NCI-H2227 treated with DMSO at 0.1 percent for 48 hours (cell line): ENCODE measurements at regions not wholly inside any gene's neighbourhood (a gene's known extent, or its start where the extent isn't known, plus 50 kb on each side); places are given as distances from the start of the nearest gene placed in this dataset.
"Not testable (repeated sequence)": the region's sequence is repeated elsewhere in the genome, so short reads cannot be mapped to it uniquely, and the experiment has no call there.

Experiments used
- DNase-seq: peaks from one replicate; lab custom pipeline; 2025; lab: John Stamatoyannopoulos, UW

DNA sequence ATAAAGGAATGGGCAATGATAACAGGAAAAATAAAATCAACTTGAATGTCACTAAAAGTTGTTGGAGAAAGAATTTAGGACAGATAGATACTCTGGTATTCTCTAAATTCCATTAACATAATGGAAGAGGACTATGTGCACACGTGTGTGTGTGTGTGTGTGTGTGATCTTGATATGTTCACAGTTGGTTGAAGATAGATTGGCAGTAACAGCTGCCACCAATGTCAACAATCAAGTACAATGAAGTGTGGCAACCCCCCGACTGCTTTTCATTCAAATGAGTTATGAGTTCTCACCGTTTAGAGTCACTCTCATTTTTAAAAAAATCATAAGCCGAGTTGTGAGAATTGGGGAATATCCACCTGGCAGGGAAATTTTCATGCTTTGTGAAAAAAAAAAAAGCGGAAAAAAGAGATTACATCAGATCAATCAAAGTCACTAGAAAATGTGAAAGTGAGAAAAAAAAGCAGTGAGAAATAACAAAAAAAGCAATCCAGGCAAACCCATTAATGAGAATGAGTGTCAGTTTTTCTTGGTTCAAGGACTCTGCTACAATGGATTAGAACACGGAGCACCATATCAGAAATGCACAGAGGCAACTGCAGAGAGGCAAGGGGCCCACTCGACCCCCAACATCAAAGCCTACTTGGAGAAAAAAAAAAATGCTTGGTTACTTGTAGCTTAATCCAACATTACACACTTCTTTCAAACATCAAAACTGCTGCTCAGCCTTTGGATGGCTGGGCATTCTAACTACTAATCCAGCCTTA lies 414.9 kb upstream of the PITX2 start:
- no peak for DNase-seq

DNA sequence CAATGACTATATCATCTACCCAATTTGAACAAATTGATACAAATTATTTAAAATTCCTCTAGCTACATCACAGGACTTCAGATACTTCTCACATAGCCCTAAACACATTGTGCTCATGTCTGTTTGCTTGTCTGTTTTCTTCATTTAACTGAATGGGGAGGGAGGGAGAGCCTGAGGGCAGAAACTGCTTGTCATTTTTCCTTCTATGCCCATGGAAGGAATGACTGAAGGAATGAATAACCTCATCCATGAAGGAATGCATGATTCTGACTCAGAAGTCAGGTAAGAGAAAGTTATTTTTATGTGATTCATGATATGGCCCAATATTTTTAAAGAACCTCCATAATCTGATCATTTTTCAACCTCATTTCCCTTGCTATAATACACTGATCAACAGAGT lies 418.0 kb upstream of the PITX2 start:
- DNase-seq = no peak

DNA sequence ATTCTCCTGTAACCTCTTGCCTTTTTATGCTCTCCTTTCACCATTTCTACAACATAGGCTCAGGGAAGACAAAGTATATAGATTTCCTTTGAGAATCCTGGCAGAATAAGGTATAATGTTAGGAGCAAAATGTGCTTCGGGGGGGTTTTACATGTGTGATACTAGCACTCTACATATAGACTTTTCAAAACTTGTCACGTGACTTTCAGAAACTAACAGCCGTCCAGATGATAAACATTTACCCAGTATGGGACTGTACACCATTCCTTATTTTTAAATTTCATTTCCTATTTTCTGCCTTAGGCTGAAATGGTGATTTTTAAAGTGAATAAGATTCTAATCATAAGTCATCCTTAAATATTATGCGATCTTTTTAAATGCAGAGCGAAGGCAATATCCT lies 420.4 kb upstream of the PITX2 start:
- DNase-seq = no peak

DNA sequence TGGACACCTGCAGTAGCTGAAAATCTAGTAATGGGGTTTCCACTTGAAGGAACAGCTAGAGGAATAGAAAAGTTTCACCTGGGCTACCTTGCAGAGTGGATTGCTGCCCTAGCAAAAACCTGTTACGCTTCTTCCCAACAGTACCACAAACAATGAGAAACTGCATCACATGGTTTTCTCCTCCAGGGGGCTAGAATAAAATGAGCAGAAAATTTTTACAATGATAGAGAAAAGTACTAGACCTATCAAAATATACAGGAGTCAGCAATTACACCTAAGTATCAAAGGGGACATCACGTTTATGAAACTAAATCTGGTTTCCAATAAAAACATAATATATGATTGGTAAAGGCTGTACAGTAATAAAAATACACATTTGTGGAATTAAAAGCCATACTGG lies 423.1 kb upstream of the PITX2 start:
- DNase-seq = no peak

DNA sequence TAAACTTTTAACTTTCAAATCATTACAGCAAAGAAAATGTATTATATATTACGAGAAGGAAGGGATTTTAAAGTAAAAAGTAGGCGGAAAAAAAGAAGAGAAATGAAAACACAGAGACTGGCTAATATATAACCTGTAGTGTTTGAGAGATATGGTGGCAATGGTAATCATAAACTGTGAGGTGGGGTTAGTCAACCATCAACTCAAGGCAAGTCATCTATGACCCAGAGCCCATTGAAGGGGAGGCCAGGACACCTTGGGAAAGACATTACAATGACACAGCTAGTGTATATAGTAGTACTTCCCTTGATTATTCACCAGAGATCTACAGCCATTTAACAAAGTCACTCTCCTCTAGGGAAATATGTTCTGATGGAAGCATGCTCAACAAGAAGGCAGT lies 423.9 kb upstream of the PITX2 start:
- DNase-seq = no peak

DNA sequence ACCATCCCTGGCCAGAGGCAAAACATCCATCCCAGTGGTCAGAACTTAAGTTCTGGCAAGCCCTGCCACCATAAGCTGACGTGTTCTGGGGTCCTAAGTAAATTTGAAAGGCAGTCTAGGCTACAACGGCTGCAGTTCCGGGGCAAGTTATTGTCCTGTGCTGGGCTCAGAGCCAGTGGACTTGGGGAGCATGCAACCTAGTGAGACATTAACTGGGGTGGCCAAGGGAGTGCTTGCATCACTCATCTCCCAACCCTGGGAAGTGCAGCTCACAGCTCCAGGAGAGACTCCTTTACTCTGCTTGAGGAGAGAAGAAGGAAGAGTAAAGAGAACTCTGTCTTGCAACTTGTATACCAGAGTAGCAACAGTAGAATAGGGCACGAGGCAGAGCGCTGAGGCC lies 425.4 kb upstream of the PITX2 start:
- DNase-seq = no peak

DNA sequence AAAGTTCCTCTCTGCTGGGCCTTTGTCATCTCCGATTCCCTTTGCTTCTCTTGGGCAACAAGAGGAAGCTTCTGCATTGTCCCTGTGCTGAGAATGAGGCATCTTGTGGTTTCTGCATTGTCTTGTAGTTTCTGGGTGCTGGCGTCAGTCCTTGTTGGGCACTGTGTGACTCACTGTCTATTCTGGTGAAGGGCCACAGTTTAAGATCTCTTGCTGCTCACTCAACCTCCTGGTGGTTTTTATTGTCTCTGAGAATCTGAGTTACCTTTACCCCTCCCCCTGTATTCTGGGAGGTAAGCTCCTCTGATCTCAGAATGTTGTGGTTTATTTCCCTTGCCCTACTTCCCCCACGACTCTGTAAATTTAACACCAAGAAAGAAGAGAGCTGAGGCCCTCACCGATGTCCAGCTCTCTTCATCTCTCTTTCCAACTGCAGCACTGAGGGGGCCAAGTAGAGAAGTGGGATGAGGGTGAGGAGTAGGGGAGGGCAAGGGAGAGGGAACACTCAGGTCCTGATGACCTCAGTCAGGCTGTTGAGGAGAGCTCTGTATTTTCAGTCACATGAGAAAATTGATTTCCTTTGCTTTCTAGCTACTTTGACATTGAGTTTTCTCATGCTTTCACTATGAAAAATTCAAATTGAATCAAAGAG lies 441.6 kb upstream of the PITX2 start:
- DNase-seq = no peak

DNA sequence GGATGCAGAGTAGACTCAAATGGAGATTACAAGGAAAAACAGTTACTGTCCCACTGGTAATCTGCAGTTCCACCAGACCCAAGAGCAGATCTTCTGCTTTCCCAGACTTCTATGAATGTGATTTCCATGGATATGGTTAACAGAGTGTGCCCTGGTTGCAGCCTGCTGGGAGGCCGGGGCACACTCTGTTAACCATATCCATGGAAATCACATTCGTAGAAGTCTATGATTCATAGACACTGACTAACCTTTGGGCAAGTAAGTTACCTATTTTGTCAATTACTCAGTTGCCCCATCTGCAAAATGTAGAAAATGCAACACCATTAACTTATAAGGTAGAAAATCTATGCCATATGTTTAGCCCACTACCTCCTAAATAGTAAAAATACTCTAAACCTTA lies 443.1 kb upstream of the PITX2 start:
- no peak for DNase-seq

DNA sequence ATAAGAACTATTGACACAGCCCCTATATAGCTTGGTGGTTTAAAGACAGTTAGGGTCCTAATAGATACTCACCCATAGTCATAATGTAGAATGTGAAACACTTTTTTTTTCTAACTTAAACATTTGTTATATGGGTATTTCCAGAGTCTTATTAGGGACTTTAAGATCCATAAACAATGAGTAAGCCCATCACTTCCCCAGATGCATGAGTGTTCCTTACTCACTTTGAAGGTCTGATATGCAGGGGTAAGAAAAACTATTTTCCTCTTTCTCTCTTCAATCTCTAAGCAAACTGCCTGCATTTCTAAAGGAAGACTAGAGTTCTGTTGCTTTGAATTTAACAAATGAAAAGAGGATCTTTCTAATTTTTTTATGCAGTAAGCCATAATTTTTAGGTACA lies 443.6 kb upstream of the PITX2 start:
- DNase-seq = no peak

DNA sequence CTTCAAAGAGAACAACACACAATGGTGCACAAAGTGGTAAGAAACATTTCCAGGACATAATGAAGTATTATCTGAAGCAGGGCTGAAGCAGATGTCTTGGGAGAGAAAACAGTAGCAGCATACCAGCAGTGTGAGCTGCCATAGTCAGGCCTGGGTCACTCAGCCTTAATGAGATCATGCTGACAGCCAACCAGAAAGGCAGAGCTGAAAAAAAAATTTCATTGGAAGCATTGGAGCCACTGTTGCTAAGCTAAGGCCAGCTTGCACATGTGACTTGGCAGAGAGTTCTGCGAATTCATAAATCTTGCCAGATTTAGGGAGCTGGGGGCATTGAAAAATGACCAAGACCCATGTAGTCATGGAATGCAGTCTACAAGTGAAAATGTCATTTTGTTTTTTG lies 444.0 kb upstream of the PITX2 start:
- DNase-seq = no peak

DNA sequence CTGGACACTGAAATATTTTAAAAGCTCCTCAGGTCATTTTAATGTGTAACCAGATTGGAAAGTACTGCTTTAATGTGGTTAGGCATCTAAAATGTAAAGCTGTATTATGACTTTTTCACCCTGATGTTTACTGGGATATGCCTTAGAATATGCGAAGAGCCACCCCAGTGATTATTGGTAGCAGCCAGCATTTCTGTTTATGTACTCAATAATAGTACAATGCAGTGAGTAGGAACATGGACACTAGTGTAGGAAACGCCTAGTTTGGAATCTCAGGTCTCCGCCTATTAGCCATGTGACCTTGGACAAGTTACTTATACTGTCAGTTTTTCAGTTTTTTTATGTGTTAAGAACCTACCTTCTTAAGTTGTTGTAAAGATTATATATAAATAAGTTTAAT lies 446.0 kb upstream of the PITX2 start:
- no peak for DNase-seq

DNA sequence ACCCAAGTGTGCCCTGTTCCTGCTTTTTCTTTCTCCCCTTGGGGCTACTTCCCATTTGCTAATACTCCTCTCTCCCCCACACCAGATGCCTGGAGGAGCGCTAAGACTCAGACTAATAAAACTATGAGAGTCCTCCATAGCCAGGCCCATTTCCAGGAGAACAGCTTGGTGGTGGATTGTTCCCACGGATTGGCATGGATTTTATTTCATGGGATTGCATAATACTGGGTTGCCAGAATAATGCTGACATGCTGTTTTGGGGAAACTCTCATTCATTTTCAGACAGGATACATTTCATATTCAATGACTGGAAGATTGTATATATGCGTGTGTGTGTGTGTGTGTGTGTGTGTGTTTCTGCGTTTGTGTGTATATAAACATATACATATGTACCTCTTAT lies 447.5 kb upstream of the PITX2 start:
- DNase-seq = no peak

DNA sequence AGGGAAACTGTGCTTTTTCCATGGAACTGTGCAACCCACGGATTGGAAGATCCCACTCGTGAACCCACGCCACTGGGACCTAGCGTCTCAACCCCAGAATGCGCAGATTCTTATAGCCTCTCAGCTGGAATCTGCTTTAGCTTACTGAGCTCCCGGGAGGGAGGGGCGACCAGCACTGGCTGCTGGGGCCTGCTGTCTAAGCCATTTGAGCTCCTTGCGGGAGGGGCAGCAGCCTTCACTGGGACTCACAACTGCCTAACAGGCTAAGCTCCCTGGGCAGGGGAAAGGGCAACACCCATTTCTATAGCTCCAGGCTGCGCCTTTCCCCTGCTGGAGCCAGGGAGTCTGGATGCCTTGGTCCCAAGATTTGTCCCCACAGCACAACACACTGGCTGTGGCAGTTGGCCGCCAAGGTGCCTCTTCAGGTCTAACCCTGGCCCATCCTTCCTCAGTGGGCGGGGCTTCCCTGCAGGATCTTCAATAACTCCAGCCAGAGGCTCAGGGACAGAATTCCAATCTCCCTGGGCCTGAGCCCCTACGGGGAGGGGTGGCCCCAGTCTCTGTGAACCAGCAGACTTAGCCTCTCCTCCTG lies 451.7 kb upstream of the PITX2 start:
- no peak for DNase-seq

DNA sequence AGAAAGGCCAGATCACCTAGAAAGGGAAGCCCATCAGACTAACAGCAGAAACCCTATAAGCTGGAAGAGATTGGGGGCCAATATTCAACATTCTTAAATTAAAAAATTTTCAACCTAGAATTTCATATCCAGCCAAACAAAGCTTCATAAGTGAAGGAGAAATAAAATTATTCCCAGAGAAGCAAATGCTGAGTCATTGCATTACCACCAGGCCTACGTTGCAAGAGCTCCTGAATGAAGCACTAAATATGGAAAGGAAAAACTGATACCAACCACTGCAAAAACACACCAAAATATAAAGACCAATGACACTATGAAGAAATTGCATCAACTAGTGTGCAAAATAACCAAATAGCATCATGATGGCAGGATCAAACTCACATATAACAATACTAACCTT lies 453.4 kb upstream of the PITX2 start:
- DNase-seq = not testable (repeated sequence)

DNA sequence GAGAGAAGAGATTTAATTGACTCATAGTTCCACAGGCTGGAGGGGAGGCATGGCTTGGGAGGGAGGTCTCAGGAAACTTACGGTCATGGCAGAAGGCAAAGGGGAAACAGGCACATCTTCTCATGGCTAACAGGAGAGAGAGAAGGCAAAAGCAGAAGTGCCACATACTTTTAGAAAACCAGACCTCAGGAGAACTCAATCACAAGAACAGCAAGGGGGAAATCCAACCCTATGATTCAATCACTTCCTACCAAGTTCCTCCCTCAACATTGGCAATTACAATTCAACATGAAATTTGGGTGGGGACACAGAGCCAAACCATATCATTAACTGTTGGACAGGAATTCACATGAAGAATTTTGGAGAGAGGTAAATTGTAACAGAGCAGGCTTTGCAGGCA lies 485.3 kb upstream of the PITX2 start:
- no peak for DNase-seq

DNA sequence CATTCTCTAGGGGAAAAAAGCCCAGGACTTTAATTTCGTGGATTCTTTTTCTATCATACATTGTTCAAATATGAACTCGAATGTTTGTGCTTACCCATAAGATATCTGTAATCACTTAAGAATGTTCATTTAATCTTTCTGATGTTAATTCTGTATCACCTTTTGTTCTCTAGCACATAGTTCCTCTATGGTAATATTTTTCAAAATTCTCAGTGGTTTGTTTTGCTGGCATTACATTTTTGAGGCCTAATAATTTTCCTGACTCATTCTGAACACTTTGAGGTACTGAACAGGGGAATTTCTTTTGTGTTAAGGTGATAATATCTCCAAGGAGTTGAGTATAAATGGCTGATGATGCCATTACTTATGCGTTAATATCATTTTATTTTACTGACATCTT lies 490.7 kb upstream of the PITX2 start:
- no peak for DNase-seq

DNA sequence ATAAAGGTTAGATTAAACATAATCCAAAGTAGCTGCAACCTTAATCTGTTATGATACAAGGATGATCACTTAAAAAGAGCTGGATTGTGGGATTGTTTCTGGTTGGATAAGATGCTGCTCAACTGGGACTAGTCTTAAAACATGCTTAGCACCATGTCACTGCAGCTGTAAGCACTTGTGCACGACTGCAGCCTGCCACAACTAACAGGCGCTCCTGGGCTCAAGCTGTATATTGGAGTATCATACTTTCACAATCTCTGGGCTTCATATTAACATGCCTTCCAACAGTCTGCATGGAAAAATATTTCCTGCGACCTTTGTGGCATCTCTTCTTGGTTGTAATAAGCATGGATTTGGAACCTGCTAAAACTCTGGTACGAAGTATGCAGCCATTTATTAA lies 493.0 kb upstream of the PITX2 start:
- DNase-seq = no peak

DNA sequence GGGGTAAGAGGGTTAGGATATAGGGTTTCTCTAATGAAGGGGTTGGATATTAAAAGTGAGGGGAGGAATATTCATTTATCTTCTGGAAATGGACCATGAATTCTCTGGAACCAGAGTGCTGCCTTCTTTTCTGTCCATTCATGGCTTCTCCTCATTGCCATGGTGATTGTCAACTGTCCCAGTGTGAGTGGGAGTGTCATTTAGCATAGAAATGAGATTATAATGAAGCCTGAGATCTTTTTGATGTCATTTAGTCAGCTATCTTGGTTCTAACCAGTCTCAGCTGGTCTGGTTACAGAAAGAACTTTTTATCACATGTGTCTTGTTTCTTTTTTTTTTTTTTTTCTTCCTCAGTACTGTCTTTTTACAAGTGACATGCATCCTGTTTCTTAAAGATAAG lies 497.3 kb upstream of the PITX2 start:
- DNase-seq = no peak

DNA sequence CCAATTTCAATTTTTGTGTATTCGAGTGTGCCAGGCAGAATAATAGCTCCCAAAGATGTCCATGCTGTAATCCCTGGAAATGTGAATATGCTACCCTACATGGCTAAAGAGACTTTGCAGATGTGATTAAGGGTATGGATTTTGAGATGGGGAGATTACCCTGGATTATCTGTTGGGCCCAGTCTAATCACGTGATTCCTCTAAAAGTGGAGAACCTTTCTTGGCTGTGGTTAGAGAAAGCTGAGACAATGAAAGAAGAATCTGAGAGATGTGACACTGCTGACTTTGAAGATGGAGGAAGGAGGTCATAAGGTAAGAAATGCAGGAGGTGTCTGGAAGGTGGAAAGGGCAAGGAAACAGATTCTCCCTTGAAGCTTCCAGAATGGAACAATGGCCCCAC lies 503.5 kb upstream of the PITX2 start:
- no peak for DNase-seq

DNA sequence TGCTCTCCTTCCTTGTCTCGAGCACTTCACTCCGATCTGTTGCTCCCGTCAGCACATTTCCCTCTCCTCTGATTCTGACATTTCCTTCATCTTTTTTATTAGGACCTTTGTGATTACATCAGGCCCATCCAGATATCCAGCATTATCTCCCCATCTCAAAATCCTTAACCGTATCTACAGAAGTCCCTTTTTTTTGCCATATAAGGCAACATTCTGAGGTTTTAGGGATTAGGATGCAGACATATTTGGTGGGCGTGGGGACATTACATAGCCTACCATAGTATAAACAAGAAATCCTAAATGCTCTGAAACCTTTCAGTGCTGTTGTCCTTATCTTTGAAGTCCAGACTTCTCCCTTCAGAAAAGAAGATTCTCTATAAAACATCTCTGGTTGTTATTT lies 505.0 kb upstream of the PITX2 start:
- no peak for DNase-seq

DNA sequence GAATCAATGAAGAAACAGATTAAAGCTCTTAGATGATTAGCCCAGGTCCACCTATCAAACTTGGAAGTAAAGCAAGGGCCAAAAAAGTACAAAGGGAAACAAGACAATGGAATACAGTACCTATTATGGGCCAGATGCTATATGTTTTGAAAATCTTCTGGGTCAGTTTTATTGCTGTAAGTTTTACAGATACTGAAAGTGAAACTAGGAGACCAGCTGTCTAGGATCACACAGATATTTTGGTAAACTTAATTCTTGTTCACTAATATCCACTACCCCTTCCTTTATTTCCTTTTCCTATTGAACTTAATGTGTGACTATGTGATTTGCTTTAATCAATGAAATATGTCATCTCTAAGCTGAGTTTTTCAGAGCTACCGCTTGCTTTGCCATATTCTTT lies 505.4 kb upstream of the PITX2 start:
- no peak for DNase-seq

DNA sequence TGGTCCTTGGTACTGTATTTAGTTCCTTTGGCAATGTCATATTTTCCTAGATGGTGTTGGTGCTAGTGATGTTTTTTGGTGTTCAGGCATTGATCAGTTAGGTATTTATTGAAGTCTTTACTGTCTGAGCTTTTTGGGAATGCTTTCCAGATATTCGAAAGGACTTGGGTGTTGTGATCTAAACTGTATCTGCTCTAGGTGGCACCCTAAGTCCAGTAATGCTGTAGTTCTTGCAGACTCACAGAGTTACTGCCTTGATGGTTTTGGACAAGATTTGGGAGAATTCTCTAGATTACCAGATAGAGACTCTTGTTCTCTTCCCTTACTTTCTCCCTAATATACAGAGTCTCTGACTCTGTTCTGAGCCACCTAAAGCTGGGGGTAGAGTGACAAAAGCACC lies 513.6 kb upstream of the PITX2 start:
- no peak for DNase-seq

DNA sequence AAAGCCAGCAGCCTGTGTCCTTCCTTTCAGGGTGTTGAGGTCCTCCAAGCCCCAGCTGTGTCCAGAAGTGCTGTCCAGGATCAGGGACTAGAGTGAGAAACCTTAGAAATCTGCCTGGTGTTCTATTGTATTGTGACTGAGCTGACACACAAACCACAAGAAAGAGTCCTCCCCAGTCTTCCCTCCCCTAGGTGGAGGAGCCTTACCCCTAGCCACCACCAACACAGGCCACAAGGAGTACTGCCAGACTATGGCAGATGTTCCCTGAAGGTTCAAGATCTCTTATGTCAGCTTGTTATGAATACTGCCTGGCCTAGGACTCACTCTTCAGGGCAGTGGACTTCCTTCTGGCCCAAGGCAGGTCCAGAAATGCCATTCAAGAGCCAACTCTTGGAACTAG lies 514.1 kb upstream of the PITX2 start:
- no peak for DNase-seq

DNA sequence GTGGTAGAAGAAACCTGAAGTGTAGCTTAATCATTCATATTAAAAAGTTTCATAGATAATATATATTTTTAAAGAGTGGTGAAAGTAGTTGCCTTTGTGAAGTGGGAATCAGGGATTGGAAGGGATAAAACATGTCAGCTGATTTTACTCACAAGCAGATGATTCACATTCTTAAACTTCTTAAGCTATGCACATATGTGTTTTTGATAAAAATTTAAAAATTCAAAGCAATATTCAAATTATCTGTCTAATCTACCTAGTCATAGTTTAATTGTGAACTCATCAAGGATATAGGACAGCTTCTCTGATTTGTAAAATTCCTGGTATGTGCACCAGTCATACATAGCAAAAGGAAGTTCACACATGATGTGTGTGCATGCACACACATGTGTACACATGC lies 520.6 kb upstream of the PITX2 start:
- DNase-seq = no peak
